HCT116 (cell line): ENCODE measurements at regions not wholly inside any gene's neighbourhood (a gene's known extent, or its start where the extent isn't known, plus 50 kb on each side); places are given as distances from the start of the nearest gene placed in this dataset.

Source experiments
- ATAC-seq: fragments of 200-7000 bp; cut with Tn5 transposase; 2 replicates; pipeline ENCODE4 v1.9.1; 2020; ENCODE audit warnings: mild to moderate bottlenecking, moderate library complexity
- BruUV-seq: library from RNA; stranded (reverse); fragments of 400-500 nt; replicated peaks from 2 replicates; lab custom pipeline; 2021; lab: Mats Ljungman, UMichigan
- CTCF ChIA-PET: fragments of 300-600 bp; sonication (Branson Sonifier 250); formaldehyde crosslinking; loops from one replicate; lab custom pipeline; 2021; ENCODE audit warnings: antibody characterized with exemption; lab: Charles Lee
- POLR2A ChIA-PET: fragments of 300-600, 350-600 bp; sonication (Branson Sonifier 250); formaldehyde crosslinking; loops from one replicate; lab custom pipeline; 2021; ENCODE audit warnings: antibody characterized with exemption; lab: Charles Lee
- RAD21 ChIA-PET, 2 experiments: fragments of 300-600 bp; sonication (Branson Sonifier 250); formaldehyde crosslinking; loops; one replicate each; lab custom pipeline; 2023; ENCODE audit warnings: low total read pairs in 2 of 2; ENCODE audit not compliant: uncharacterized antibody in 2 of 2, unreplicated experiment in 2 of 2, low non-redundant PET in 1 of 2; lab: Charles Lee
- DNase-seq: peaks from one replicate; pipeline ENCODE4 v3.0.0-alpha.2; 2010; ENCODE audit warnings: low read depth, low spot score
- H2AFZ ChIP-seq: fragments of 200-600 bp; shearing (Covaris generic), sonication (generic); 2 replicates; pipeline ENCODE4 v1.6.1; 2017; ENCODE audit warnings: low read depth, mixed run types, mixed read lengths, antibody characterized with exemption, low read length; ENCODE audit not compliant: poor library complexity, severe bottlenecking
- H3K27ac ChIP-seq: 2 replicates; pipeline ENCODE4 v1.5.1; 2012; ENCODE audit warnings: low read depth, low read length
- H3K27me3 ChIP-seq: fragments of 200-600 bp; sonication (generic); 2 replicates; pipeline ENCODE4 v1.6.1; 2016; ENCODE audit warnings: mixed run types, low read length, mixed read lengths; ENCODE audit not compliant: insufficient read depth
- H3K36me3 ChIP-seq, 2 experiments: fragments of 200-500 bp in 1 of 2; fragments of 200-600 bp in 1 of 2; sonication (Bioruptor generic) in 1 of 2; sonication (generic) in 1 of 2; 2 replicates each; pipeline versions ENCODE4 v1.5.1 to v1.6.1; 2014 to 2016; ENCODE audit warnings: low read length in 2 of 2, inconsistent platforms in 1 of 2, mixed read lengths in 1 of 2, mixed run types in 1 of 2; ENCODE audit not compliant: insufficient read depth in 2 of 2, control insufficient read depth in 1 of 2
- H3K4me1 ChIP-seq, 2 experiments: fragments of 200-600 bp in 1 of 2; sonication (generic) in 1 of 2; 2 replicates each; pipeline versions ENCODE4 v1.5.1 to v1.6.1; 2012 to 2017; ENCODE audit warnings: low read length in 2 of 2, inconsistent platforms in 1 of 2, mild to moderate bottlenecking in 1 of 2, mixed read lengths in 1 of 2, mixed run types in 1 of 2, moderate library complexity in 1 of 2; ENCODE audit not compliant: insufficient read depth in 2 of 2, control insufficient read depth in 1 of 2
- H3K4me2 ChIP-seq: fragments of 200-600 bp; sonication (generic); 2 replicates; pipeline ENCODE4 v1.6.1; 2017; ENCODE audit warnings: mixed run types, low read length, mixed read lengths
- H3K4me3 ChIP-seq, 2 experiments: fragments of 200-600 bp in 1 of 2; sonication (generic) in 1 of 2; replicated peaks in 1 of 2; 2 replicates each; pipeline ENCODE4 v1.5.1; 2011 to 2016; ENCODE audit warnings: low read length in 2 of 2, control low read depth in 1 of 2, low read depth in 1 of 2, mild to moderate bottlenecking in 1 of 2, mixed read lengths in 1 of 2, mixed run types in 1 of 2
- H3K79me2 ChIP-seq: fragments of 200-600 bp; sonication (generic); 2 replicates; pipeline ENCODE4 v1.6.1; 2017; ENCODE audit warnings: mild to moderate bottlenecking, mixed run types, low read length, moderate library complexity, mixed read lengths; ENCODE audit not compliant: insufficient read depth
- H3K9ac ChIP-seq: fragments of 200-600 bp; sonication (generic); 2 replicates; pipeline ENCODE4 v1.6.1; 2016; ENCODE audit warnings: low read length, mixed read lengths
- H3K9me2 ChIP-seq: fragments of 200-600 bp; sonication (generic), shearing (Covaris generic); 2 replicates; pipeline ENCODE4 v1.6.1; 2017; ENCODE audit warnings: mixed run types, mild to moderate bottlenecking, moderate library complexity; ENCODE audit not compliant: insufficient read depth
- H3K9me3 ChIP-seq, 2 experiments: fragments of 200-500 bp in 1 of 2; fragments of 200-600 bp in 1 of 2; sonication (Bioruptor generic) in 1 of 2; sonication (generic) in 1 of 2; 2 replicates each; pipeline ENCODE4 v1.6.1; 2014 to 2017; ENCODE audit warnings: low read length in 2 of 2, mixed read lengths in 2 of 2, inconsistent platforms in 1 of 2, low read depth in 1 of 2, mild to moderate bottlenecking in 1 of 2, mixed run types in 1 of 2, moderate library complexity in 1 of 2; ENCODE audit not compliant: control insufficient read depth in 1 of 2, insufficient read depth in 1 of 2
- H4K20me1 ChIP-seq: fragments of 200-600 bp; sonication (generic), shearing (Covaris generic); 2 replicates; pipeline ENCODE4 v1.6.1; 2017; ENCODE audit warnings: mixed run types, mild to moderate bottlenecking, moderate library complexity; ENCODE audit not compliant: insufficient read depth
- CBX3 ChIP-seq: IDR thresholded peaks from 2 replicates; pipeline ENCODE4 v1.6.1; 2012; ENCODE audit warnings: low read depth
- CEBPB ChIP-seq: IDR thresholded peaks from 2 replicates; pipeline ENCODE4 v1.6.1; 2012; ENCODE audit warnings: low read depth
- EGR1 ChIP-seq: IDR thresholded peaks from 2 replicates; pipeline ENCODE4 v1.6.1; 2012; ENCODE audit warnings: low read depth
- ELF1 ChIP-seq: IDR thresholded peaks from 2 replicates; pipeline ENCODE4 v1.6.1; 2012; ENCODE audit warnings: low read depth, borderline replicate concordance
- FOSL1 ChIP-seq: IDR thresholded peaks from 2 replicates; pipeline ENCODE4 v1.6.1; 2012; ENCODE audit warnings: low read depth
- POLR2A ChIP-seq: IDR thresholded peaks from 2 replicates; pipeline ENCODE4 v1.7.0; 2011; ENCODE audit warnings: borderline replicate concordance; ENCODE audit not compliant: insufficient read depth, insufficient read length; ENCODE audit errors: extremely low read depth
- POLR2AphosphoS5 ChIP-seq: IDR thresholded peaks from 2 replicates; pipeline ENCODE4 v1.6.1; 2011; ENCODE audit warnings: mild to moderate bottlenecking, low read depth, low read length, moderate library complexity
- SP1 ChIP-seq: IDR thresholded peaks from 2 replicates; pipeline ENCODE4 v1.6.1; 2012; ENCODE audit warnings: low read depth
- SRF ChIP-seq: IDR thresholded peaks from 2 replicates; pipeline ENCODE4 v1.6.1; 2012; ENCODE audit warnings: low read depth
- TCF7L2 ChIP-seq: IDR thresholded peaks from 2 replicates; pipeline ENCODE4 v1.7.0; 2011; ENCODE audit warnings: borderline replicate concordance, inconsistent platforms; ENCODE audit not compliant: insufficient read depth, insufficient read length; ENCODE audit errors: extremely low read depth
- YY1 ChIP-seq: IDR thresholded peaks from 2 replicates; pipeline ENCODE4 v1.6.1; 2011; ENCODE audit warnings: low read length, low read depth, moderate library complexity, mild to moderate bottlenecking; ENCODE audit not compliant: insufficient replicate concordance; ENCODE audit errors: extremely low read depth
- ZNF274 ChIP-seq: fragments of 200-500 bp; sonication (Bioruptor generic); IDR thresholded peaks from 2 replicates; pipeline ENCODE4 v1.6.1; 2014; ENCODE audit warnings: mild to moderate bottlenecking, low read depth, low read length, inconsistent platforms
- intact Hi-C: fragments of 100-400 bp; cut with micrococcal nuclease; formaldehyde crosslinking; loops from 2 replicates; pipeline ENCODE4 v1.10.0; 2022
- TF ChIP-seq, protein P1 (sequence below): IDR thresholded peaks from 2 replicates; pipeline ENCODE4 v1.6.1; 2011; ENCODE audit warnings: mild to moderate bottlenecking, low read length, moderate library complexity; ENCODE audit not compliant: insufficient replicate concordance; ENCODE audit errors: extremely low read depth
- TF ChIP-seq, protein P2 (sequence below), 3 experiments: fragments of 200-600 bp in 1 of 3; sonication (generic) in 1 of 3; IDR thresholded peaks in 2 of 3; conservative IDR thresholded peaks in 1 of 3; 2 replicates each; pipeline ENCODE4 v1.5.1; 2012 to 2017; ENCODE audit warnings: low read depth in 2 of 3, low read length in 2 of 3, antibody characterized with exemption in 1 of 3, borderline replicate concordance in 1 of 3, control low read depth in 1 of 3, mild to moderate bottlenecking in 1 of 3, mixed read lengths in 1 of 3, mixed run types in 1 of 3, moderate library complexity in 1 of 3; ENCODE audit not compliant: insufficient read depth in 1 of 3

DNA sequence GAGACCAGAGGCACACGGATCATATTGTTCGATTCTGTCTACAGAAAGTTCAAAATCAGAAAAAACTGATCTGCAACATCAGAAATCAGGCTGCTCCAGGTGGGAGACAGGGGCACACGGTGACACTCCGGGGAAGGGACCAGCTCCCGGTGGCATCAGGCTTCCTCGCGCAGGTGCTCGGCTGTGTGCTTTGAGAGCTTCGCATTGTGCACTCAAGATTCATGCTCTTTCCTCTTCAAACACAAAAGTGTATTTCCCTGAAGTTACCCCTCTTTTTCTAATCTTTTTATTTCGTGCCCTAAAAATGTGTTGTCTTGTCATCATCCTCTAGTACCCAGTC, 108.1 kb downstream of the DLL1 start (continued):
- TF ChIP-seq, protein P1, sequence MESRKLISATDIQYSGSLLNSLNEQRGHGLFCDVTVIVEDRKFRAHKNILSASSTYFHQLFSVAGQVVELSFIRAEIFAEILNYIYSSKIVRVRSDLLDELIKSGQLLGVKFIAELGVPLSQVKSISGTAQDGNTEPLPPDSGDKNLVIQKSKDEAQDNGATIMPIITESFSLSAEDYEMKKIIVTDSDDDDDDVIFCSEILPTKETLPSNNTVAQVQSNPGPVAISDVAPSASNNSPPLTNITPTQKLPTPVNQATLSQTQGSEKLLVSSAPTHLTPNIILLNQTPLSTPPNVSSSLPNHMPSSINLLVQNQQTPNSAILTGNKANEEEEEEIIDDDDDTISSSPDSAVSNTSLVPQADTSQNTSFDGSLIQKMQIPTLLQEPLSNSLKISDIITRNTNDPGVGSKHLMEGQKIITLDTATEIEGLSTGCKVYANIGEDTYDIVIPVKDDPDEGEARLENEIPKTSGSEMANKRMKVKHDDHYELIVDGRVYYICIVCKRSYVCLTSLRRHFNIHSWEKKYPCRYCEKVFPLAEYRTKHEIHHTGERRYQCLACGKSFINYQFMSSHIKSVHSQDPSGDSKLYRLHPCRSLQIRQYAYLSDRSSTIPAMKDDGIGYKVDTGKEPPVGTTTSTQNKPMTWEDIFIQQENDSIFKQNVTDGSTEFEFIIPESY: no peak
- TF ChIP-seq TCF7L2: no peak
- no peak for TF ChIP-seq CBX3
- TF ChIP-seq EGR1: no peak
- TF ChIP-seq FOSL1: no peak
- no peak for TF ChIP-seq POLR2A
- TF ChIP-seq ZNF274: no peak
- no peak for TF ChIP-seq ELF1
- TF ChIP-seq, all 23 proteins: peak for 0

DNA sequence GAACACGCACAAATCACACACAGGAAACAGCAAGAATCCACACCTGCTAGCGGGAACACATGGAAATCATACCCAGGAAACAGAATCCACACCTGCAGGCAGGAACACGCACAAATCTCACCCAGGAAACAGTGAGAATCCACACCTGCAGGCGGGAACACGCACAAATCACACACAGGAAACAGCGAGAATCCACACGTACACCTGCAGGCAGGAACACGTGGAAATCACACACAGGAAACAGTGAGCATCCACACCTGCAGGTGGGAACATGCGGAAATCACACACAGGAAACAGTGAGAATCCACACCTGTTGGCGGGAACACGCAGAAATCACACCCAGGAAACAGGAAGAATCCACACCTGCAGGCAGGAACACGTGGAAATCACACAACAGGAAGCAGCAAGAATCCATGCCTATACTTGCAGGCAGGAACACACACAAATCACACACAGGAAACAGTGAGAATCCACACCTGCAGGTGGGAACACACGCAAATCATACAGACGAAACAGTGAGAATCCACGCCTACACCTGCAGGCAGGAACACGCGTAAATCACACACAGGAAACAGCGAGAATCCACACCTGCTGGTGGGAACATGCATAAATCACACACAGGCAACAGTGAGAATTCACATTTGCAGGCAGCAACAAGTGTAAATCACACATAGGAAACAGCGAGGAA, 108.6 kb downstream of the DLL1 start:
- Histone ChIP-seq H3K4me1 (peaks cover 4 to 11% of the 10 kb centered on the region in 2 experiments; a peak in 3 of 4 replicates), H3K27me3 (no peaks in the 10 kb centered on the region), H3K79me2 (no peaks in the 10 kb centered on the region), H3K27ac (no peak overlapping the region), H3K4me2 (no peak overlapping the region), H2AFZ (no peak overlapping the region), H4K20me1 (no peaks in the 10 kb centered on the region), H3K9me3 (no peaks in the 10 kb centered on the region), H3K9me2 (no peaks in the 10 kb centered on the region), H3K36me3 (no peaks in the 10 kb centered on the region), H3K9ac (no peak overlapping the region), H3K4me3 (no peak overlapping the region)
- ChIA-PET RAD21 (no interaction called here), POLR2A (no interaction called here), CTCF (no interaction called here)
- ATAC-seq: no peak
- intact Hi-C loops: no loop called here
- DNase-seq: no peak
- no TSS peak for BruUV-seq
- TF ChIP-seq ELF1: no peak
- no peak for TF ChIP-seq POLR2AphosphoS5
- TF ChIP-seq CEBPB: no peak
- TF ChIP-seq, protein P2, sequence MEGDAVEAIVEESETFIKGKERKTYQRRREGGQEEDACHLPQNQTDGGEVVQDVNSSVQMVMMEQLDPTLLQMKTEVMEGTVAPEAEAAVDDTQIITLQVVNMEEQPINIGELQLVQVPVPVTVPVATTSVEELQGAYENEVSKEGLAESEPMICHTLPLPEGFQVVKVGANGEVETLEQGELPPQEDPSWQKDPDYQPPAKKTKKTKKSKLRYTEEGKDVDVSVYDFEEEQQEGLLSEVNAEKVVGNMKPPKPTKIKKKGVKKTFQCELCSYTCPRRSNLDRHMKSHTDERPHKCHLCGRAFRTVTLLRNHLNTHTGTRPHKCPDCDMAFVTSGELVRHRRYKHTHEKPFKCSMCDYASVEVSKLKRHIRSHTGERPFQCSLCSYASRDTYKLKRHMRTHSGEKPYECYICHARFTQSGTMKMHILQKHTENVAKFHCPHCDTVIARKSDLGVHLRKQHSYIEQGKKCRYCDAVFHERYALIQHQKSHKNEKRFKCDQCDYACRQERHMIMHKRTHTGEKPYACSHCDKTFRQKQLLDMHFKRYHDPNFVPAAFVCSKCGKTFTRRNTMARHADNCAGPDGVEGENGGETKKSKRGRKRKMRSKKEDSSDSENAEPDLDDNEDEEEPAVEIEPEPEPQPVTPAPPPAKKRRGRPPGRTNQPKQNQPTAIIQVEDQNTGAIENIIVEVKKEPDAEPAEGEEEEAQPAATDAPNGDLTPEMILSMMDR (IDR thresholded peaks at IDR 0.05 in 2 of 3, conservative IDR thresholded peaks at IDR 0.05 in 1 of 3; ENCODE audit: borderline replicate concordance in 1 of 3, insufficient read depth in 1 of 3, low read depth in 2 of 3, low read length in 2 of 3): no peak
- TF ChIP-seq SRF: no peak
- no peak for TF ChIP-seq SP1
- no peak for TF ChIP-seq FOSL1
- no peak for TF ChIP-seq YY1
